IPS-NIHi7 (cell line): ENCODE measurements at regions not wholly inside any gene's neighbourhood (a gene's known extent, or its start where the extent isn't known, plus 50 kb on each side); places are given as distances from the start of the nearest gene placed in this dataset.

Experiments
- DNase-seq: peaks from one replicate; pipeline ENCODE4 v3.0.0; 2012; ENCODE audit warnings: mixed read lengths; ENCODE audit errors: extremely low spot score

- no peak for DNase-seq
These were observed 196.4 kb downstream of the SIM1 start for GRCh38 chr6:100268326-100268725.

GRCh38 chr6:100267721-100268123 is 197.0 kb downstream of the SIM1 start:
- no peak for DNase-seq

- DNase-seq: no peak
These were observed 198.0 kb downstream of the SIM1 start for GRCh38 chr6:100266494-100267401.

GRCh38 chr6:100262086-100262485 is 202.6 kb downstream of the SIM1 start:
- DNase-seq: no peak

- no peak for DNase-seq
These were observed 203.2 kb downstream of the SIM1 start for GRCh38 chr6:100261486-100261885.

GRCh38 chr6:100260584-100260983 is 204.1 kb downstream of the SIM1 start:
- DNase-seq: no peak

- no peak for DNase-seq
These were observed 204.9 kb downstream of the SIM1 start for GRCh38 chr6:100259865-100260264.

- no peak for DNase-seq
These were observed 206.0 kb downstream of the SIM1 start for GRCh38 chr6:100258752-100259151.

GRCh38 chr6:100257793-100258395 is 206.8 kb downstream of the SIM1 start:
- DNase-seq: peak; percentile 42

GRCh38 chr6:100255701-100256100 is 209.0 kb downstream of the SIM1 start:
- DNase-seq: no peak

GRCh38 chr6:100247123-100247522 is 217.6 kb downstream of the SIM1 start:
- no peak for DNase-seq

GRCh38 chr6:100246206-100246605 is 218.5 kb downstream of the SIM1 start:
- DNase-seq: no peak

GRCh38 chr6:100240798-100241197 is 223.9 kb downstream of the SIM1 start:
- DNase-seq: no peak

GRCh38 chr6:100237821-100238220 is 226.9 kb downstream of the SIM1 start:
- no peak for DNase-seq

- no peak for DNase-seq
These were observed 228.3 kb downstream of the SIM1 start for GRCh38 chr6:100236389-100236788.

- no peak for DNase-seq
These were observed 229.1 kb downstream of the SIM1 start for GRCh38 chr6:100235631-100236030.

- DNase-seq: no peak
These were observed 230.1 kb downstream of the SIM1 start for GRCh38 chr6:100234625-100235024.

- no peak for DNase-seq
These were observed 231.7 kb downstream of the SIM1 start for GRCh38 chr6:100232781-100233573.

- DNase-seq: no peak
These were observed 233.8 kb downstream of the SIM1 start for GRCh38 chr6:100230953-100231316.

- no peak for DNase-seq
These were observed 234.4 kb downstream of the SIM1 start for GRCh38 chr6:100230115-100230952.

- no peak for DNase-seq
These were observed 235.2 kb downstream of the SIM1 start for GRCh38 chr6:100229512-100229911.
